ENCODE measurements at regions not wholly inside any gene's neighbourhood (a gene's known extent, or its start where the extent isn't known, plus 50 kb on each side); places are given as distances from the start of the nearest gene placed in this dataset.

DNA sequence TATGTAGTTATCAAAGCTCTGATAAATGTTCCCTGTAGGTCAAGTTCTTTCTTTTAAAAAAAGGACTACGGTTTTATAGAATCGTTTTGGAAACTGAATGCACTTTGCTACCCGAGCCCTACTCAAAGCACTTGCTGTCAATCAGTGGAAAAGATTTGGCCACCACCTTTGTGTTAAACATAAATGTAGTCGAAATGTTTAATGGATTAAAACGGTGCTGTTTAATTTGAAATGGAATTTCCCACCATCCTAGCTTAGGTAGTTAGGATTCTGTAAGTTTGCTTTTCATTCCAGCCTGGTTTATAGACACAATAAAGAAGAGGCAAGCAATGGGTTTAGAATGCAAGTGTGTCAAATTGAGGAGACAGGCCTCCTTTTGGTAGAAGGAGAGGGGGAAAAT, 69.4 kb upstream of the MMADHC start:
- Histone ChIP-seq H3K4me3 (replicated peaks in 1 of 4; ENCODE audit: control extremely low read depth in 1 of 4, insufficient read depth in 1 of 4, low read depth in 3 of 4, low read length in 4 of 4) (no peak overlapping the region), H3K4me1 (ENCODE audit: control insufficient read depth, extremely low read depth, insufficient read depth, low read length) (no peaks in the 10 kb centered on the region), H2AFZ (ENCODE audit: low read length) (no peak overlapping the region), H4K20me1 (ENCODE audit: control insufficient read depth, extremely low read depth, insufficient read depth, low read length) (no peaks in the 10 kb centered on the region), H3K79me2 (ENCODE audit: control insufficient read depth, insufficient read depth, low read length) (no peaks in the 10 kb centered on the region), H3K4me2 (ENCODE audit: extremely low read depth, insufficient read depth, low read length) (no peak overlapping the region), H3K36me3 (ENCODE audit: control insufficient read depth, insufficient read depth, low read length) (no peaks in the 10 kb centered on the region), H3K9me3 (ENCODE audit: control insufficient read depth, insufficient read depth, low read depth, low read length) (no peaks in the 10 kb centered on the region), H3K27me3 (ENCODE audit: control insufficient read depth, insufficient read depth, low read length) (no peaks in the 10 kb centered on the region), H3K27ac (ENCODE audit: insufficient read depth, low read length) (no peak overlapping the region), H3K9ac (ENCODE audit: insufficient read depth, low read length) (no peak overlapping the region)
- no peak for DNase-seq (ENCODE audit: low read depth in 2 of 2)
- TF ChIP-seq CTCF (conservative IDR thresholded peaks at IDR 0.05 in 1 of 2, IDR thresholded peaks at IDR 0.05 in 1 of 2; ENCODE audit: low read depth in 1 of 2, low read length in 2 of 2) (no peak), EZH2 (IDR thresholded peaks at IDR 0.05; ENCODE audit: low read length, missing control alignments) (no peak)

- Histone ChIP-seq H3K9ac (ENCODE audit: insufficient read depth, low read length) (no peak overlapping the region), H2AFZ (ENCODE audit: low read length) (no peak overlapping the region), H3K36me3 (ENCODE audit: control insufficient read depth, insufficient read depth, low read length) (no peaks in the 10 kb centered on the region), H3K79me2 (ENCODE audit: control insufficient read depth, insufficient read depth, low read length) (no peaks in the 10 kb centered on the region), H3K27me3 (ENCODE audit: control insufficient read depth, insufficient read depth, low read length) (no peaks in the 10 kb centered on the region), H3K4me2 (ENCODE audit: extremely low read depth, insufficient read depth, low read length) (no peak overlapping the region), H3K4me3 (replicated peaks in 1 of 4; ENCODE audit: control extremely low read depth in 1 of 4, insufficient read depth in 1 of 4, low read depth in 3 of 4, low read length in 4 of 4) (no peak overlapping the region), H3K9me3 (ENCODE audit: control insufficient read depth, insufficient read depth, low read depth, low read length) (no peaks in the 10 kb centered on the region), H4K20me1 (ENCODE audit: control insufficient read depth, extremely low read depth, insufficient read depth, low read length) (no peaks in the 10 kb centered on the region), H3K4me1 (ENCODE audit: control insufficient read depth, extremely low read depth, insufficient read depth, low read length) (peaks cover 3% of the 10 kb centered on the region), H3K27ac (ENCODE audit: insufficient read depth, low read length) (no peak overlapping the region)
- TF ChIP-seq EZH2 (IDR thresholded peaks at IDR 0.05; ENCODE audit: low read length, missing control alignments) (no peak), CTCF (conservative IDR thresholded peaks at IDR 0.05 in 1 of 2, IDR thresholded peaks at IDR 0.05 in 1 of 2; ENCODE audit: low read depth in 1 of 2, low read length in 2 of 2) (no peak)
- no peak for DNase-seq (ENCODE audit: low read depth in 2 of 2)
Observed at GRCh38 chr2:149653831-149654445, 66.4 kb upstream of the MMADHC start.

GRCh38 chr2:149652926-149653325, 65.4 kb upstream of the MMADHC start:
- no peak overlapping the region for H3K4me3 ChIP-seq (replicated peaks in 1 of 4; ENCODE audit: control extremely low read depth in 1 of 4, insufficient read depth in 1 of 4, low read depth in 3 of 4, low read length in 4 of 4)
- H2AFZ ChIP-seq (ENCODE audit: low read length), result no peak overlapping the region
- H3K79me2 ChIP-seq (ENCODE audit: control insufficient read depth, insufficient read depth, low read length), result no peaks in the 10 kb centered on the region
- H3K4me1 ChIP-seq (ENCODE audit: control insufficient read depth, extremely low read depth, insufficient read depth, low read length), result peaks cover 9% of the 10 kb centered on the region
- TF ChIP-seq EZH2 (IDR thresholded peaks at IDR 0.05; ENCODE audit: low read length, missing control alignments) (no peak), CTCF (conservative IDR thresholded peaks at IDR 0.05 in 1 of 2, IDR thresholded peaks at IDR 0.05 in 1 of 2; ENCODE audit: low read depth in 1 of 2, low read length in 2 of 2) (no peak)
- H3K9me3 ChIP-seq (ENCODE audit: control insufficient read depth, insufficient read depth, low read depth, low read length), result no peaks in the 10 kb centered on the region
- no peak overlapping the region for H3K27ac ChIP-seq (ENCODE audit: insufficient read depth, low read length)
- H3K36me3 ChIP-seq (ENCODE audit: control insufficient read depth, insufficient read depth, low read length), result no peaks in the 10 kb centered on the region
- no peaks in the 10 kb centered on the region for H3K27me3 ChIP-seq (ENCODE audit: control insufficient read depth, insufficient read depth, low read length)
- no peaks in the 10 kb centered on the region for H4K20me1 ChIP-seq (ENCODE audit: control insufficient read depth, extremely low read depth, insufficient read depth, low read length)
- peak in 1 of 2 donors; percentile 32 for DNase-seq (ENCODE audit: low read depth in 2 of 2)
- H3K9ac ChIP-seq (ENCODE audit: insufficient read depth, low read length), result no peak overlapping the region
- no peak overlapping the region for H3K4me2 ChIP-seq (ENCODE audit: extremely low read depth, insufficient read depth, low read length)

Measured in fibroblast of lung (primary cell).